Heart left ventricle (tissue), 13 donors: ENCODE measurements at regions not wholly inside any gene's neighbourhood (a gene's known extent, or its start where the extent isn't known, plus 50 kb on each side); places are given as distances from the start of the nearest gene placed in this dataset.

ENCODE experiments used
- CTCF ChIP-seq, 12 donors: fragments of 200-600 bp; sonication (generic) in 4 of 12; IDR thresholded peaks; one replicate each; pipeline versions ENCODE4 v1.5.0 to v1.8.0; 2018 to 2022; ENCODE audit warnings: antibody characterized with exemption in 12 of 12, mild to moderate bottlenecking in 5 of 12
- POLR2A ChIP-seq, 2 donors: fragments of 450-650 bp; IDR thresholded peaks; one replicate each; pipeline ENCODE4 v1.6.1; 2017; ENCODE audit warnings: antibody characterized with exemption in 2 of 2, mild to moderate bottlenecking in 2 of 2, moderate library complexity in 2 of 2
- donor health status: ischemic (EF 13 %, LVEDD 7.1; RV severe dilation, severe dysfunction).
- donor health status: DM: no; HTN: yes; CAD: no.
- donor health status: DM: no; HTN: no; CAD: no.
- donor health status: ischemic (EF 25% LVEDD 6.9; RV normal size, moderate dysfunction).
- donor health status: ischemic (EF 25% LVEDD 5.7; RV mildly dilated, moderate dysfunction).
- donor health status: ischemic (EF 35%, LVEDD 5.7; RV mildly dilated, moderate dysfunction).
- donor health status: nonischemic (EF 11% LVEDD 7.7; RV severe dilation, severe dysfunction).
- donor health status: DM: yes; HTN: yes; CAD: no.
- donor health status: PGD.
- donor health status: ischemic (EF 29% LVEDD 5.4; RV normal size, mild dysfunction).
- donor health status: nonischemic (EF 23%, LVEDD 6.1; RV moderate dilation, normal function).

DNA sequence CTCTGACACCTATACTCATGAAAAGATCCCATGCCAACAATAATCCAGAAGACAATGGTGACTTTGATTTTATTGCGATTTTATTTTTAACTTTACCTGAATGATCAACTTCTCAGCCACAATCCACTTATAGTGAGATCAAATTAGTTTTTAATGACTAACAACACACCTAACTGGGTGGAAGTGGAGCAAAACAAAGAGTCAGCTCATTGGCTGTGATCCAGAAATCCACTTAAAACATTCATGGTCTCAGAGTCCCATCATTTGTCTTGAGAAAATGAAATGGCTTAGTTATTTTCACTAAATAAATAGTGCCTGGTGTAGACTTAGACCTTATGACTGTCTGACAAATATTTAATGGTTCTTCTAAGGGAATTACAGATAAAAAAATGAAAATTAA, 1177.8 kb downstream of the NLGN4Y start:
- no peak for TF ChIP-seq CTCF (IDR thresholded peaks at IDR 0.05)
- no peak for TF ChIP-seq POLR2A (IDR thresholded peaks at IDR 0.05)
